HG03342 (cell line): ENCODE measurements at regions not wholly inside any gene's neighbourhood (a gene's known extent, or its start where the extent isn't known, plus 50 kb on each side); places are given as distances from the start of the nearest gene placed in this dataset.

Experiments used
- ATAC-seq: cut with Tn5 transposase; IDR thresholded peaks from one replicate; pipeline ENCODE4 v1.9.1; 2021; ENCODE audit warnings: mild to moderate bottlenecking, moderate library complexity; ENCODE audit not compliant: unreplicated experiment

GRCh38 chr7:12741951-12742575, 54.6 kb downstream of the ARL4A start:
- no peak for ATAC-seq

GRCh38 chr7:12746211-12746610, 58.8 kb downstream of the ARL4A start:
- ATAC-seq, result no peak

DNA sequence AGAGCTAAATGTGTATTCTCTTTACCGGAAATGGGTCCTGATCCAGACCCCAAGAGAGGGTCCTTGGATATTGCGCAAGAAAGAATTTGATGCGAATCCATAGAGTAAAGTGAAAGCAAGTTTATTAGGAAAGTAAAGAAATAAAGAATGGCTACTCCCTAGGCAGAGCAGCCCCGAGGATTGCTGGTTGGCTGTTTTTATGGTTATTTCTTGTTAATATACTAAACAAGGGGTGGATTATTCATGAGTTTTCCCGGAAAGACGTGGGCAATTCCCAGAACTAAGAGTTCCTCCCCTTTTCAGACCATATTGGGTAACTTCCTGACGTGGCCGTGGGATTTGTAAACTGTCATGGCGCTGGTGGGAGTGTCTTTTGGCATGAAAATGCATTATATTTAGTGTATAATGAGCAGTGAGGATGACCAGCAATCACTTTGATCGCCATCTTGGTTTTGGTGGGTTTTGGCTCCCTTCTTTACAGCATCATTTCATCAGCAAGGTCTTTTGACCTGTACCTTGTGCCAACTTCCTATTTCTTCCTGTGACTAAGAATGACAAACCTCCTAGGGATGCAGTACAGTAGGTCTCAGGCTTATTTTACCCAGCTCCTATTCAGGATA, 60.4 kb downstream of the ARL4A start:
- no peak for ATAC-seq

DNA sequence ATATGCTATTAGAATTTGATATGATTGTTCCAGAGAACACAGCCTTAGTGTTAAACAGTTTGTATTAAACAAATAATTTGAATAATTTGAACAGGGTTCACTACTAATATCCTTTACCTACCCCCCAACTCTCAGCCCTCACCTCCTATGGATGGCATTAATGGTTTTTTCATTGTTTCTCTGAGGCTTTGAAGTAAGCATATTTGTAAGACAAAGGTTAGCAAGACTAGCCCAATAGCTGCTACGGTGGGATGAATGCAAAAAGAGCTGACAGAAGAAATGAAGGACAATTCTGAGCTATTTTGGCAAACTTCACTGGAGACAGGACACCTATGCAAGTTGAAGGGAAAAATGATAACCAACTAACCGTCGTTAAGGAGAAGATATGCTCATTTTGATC, 61.6 kb downstream of the ARL4A start:
- no peak for ATAC-seq

DNA sequence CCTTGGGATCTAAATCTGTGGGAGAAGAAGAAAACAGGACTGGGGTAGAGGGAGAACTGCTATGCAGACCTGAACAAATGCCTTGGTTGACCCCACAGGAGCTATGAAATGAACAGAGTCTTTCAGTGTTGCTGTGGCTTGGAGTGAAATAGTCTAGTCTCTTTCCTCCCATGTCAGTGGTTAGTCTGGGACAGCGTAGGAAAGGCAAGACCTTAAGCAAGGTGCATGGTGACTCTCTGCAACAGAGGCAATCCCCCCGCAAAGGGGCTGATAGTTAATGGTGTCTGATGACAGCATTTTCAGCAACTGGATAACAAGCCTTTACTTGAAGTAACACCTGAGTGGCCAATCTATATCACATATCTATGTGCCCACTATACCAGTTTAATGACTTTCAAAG, 62.3 kb downstream of the ARL4A start:
- ATAC-seq, result no peak

DNA sequence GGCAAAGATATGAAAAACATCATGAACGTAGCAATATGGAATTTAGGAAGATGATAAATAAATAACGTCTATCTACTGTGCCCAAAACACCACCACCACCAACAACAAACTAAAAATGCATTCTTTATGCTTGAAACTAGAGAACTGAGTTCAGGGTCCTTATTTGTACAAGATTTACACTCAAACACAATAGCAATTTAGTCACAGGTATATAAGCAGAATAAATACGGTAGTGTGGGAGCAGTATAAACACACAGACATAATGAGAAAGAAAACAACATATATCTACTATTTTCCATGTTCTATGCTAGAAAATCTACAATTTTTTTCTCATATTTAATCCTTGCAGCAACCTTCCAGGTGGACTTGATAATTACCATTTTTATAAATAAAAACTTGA, 64.3 kb downstream of the ARL4A start:
- ATAC-seq, result no peak

DNA sequence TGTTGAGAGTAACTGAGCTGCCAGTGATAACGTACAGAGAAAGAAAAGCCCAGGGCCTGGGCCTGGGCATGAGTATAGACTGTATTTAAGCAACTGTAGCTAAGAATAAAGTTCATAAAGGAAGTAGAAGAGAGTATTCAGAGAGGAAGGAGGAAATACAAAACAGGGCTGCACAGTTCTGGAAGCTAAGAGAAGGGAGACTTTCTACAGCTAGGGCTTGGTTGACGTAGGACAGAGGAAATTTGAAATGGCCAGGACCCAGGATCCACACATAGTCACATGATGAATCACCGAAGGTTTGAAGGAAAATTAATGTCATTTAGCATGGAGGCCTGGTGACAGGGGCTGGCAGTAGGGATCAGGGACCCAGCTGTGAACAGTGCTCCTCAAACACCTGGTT, 66.7 kb downstream of the ARL4A start:
- no peak for ATAC-seq

DNA sequence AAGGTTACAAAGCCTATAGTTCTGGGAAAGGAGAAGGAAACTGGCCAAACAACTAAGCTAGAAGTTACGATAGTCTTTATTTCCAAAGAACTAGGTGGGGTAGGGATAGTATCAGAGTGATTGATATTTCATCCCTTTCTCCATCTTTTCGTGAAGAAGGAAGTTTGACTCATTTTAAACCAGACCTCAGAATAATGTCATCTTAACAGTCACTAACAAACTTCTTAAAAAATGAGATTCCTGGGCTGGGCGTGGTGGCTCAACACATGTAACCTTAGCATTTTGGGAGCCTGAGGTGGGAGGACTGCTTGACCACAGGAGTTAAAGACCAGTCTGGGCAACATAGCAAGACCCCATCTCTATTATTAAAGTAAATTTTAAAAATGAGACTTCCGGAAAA, 69.4 kb downstream of the ARL4A start:
- ATAC-seq, result no peak

- no peak for ATAC-seq
Measured at GRCh38 chr7:12757443-12757842, 70.0 kb downstream of the ARL4A start.

DNA sequence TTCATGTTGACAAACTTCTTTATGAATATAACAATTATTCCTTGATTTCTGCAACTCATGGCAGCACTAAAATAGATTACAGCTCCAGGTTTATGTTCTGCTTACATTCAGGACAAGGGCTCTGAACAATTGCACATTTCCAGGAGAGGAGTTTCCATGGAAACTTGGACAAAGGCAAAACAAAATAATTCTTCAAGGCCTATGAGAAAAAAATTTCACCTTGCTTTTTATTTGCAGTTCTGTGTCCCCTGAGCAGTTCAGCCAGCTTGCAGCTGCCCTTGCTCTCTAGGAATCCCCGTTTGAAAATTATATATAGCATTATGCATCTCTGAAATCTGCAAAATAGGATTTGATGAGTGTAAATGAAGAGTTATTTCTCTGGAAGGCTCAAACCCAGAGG, 71.7 kb downstream of the ARL4A start:
- no peak for ATAC-seq

DNA sequence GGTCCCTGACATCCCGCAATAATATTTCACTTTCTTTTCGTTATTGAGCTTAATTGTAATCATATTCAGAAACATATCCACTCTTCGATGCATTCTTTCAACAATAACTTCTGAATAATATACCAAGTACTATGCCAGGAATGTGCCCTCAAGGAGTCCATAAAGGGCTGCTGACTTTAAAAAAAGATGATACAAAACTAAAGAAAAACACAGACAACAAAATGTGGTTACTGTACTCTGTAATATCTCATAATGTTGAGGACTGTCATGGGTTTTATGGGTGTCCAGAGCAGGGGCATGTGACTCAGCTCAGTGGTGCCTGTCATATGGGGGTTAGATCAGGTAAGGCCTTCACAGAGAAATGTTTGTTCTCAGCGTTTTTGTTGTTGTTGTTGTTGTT, 73.7 kb downstream of the ARL4A start:
- ATAC-seq, result no peak

DNA sequence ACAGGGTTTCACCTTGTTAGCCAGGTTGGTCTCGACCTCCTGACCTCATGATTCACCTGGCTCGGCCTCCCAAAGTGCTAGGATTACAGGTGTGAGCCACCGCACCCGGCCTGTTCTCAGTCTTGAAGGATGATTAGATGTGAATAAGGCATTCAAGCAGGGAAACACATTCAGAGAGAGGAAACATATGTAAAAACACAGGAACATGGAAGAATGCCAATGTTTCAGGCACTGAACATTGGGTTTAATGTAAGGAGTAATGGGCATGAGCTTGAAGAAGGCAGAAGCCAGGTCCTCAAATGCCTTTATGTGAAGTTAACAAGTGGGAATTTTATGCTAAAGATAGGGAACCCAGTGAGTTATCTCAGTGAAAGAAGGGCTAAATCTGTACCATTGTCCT, 74.3 kb downstream of the ARL4A start:
- ATAC-seq, result no peak

DNA sequence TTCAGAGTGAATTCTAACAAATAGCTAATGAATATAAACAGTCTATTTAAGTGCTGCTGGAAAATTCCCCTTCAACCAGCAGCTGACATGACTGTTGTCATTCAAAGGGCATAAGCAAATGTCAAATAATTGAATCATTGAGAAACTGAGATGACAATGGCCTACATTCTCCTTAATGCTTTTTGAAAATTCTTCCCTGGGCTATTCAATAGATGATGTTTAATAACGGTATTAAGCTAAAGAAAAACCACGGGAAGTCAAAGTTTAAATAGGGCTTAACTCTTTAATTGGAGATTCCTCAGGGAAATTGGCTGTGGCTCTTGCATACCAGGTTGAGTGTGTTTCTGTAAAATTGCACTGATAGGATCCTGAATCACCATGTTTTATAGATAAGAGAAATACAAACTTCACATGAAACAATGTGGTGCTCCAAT, 77.0 kb downstream of the ARL4A start:
- no peak for ATAC-seq

DNA sequence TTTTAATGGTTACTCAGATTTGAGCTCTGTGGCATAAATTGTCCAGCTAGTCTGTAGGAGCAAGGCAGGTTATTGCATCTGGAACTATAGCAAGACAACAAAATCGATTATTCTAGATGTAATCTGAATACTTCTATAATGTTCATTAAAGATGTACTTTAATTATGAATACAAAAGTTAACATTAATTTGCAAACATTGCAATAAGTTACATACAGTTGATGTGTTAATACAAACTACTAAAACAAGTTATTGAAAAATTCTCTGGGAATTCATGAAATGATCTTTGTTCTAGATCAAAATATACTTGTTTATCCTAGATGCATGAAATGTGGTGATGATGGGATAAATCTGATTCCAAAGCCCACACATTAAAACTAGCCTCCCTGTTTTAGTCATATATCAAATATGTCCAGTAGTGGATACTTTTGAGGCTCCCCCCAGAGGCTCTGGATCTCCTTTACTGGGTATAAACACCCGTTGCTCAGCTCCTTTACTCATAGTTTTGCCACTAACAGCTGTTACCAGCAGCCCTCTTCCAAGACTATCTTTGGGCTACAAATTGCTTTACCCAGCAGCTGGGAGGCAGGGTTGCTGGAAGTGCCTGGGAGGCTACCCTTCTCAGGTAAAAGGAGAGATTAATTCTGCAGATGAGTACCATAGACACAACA, 78.1 kb downstream of the ARL4A start:
- no peak for ATAC-seq

DNA sequence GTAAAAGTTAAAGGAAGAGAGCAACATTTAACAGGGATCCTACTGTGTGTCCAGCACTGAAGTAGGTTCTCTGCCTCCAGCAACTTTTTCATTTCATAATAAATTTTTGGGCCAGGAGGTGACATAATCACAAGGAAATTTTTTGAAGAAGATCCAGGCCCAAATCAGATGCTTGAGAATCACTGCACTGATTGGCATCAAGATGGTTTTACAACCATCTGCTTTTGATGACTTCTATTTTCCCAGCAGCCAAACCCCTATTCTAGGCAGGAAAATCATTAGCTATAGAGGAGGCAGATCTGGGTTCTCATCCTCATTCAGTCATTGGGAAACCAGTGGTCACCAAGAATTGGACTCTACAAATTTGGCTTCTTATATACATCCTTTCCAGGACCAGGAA, 79.0 kb downstream of the ARL4A start:
- ATAC-seq, result no peak

DNA sequence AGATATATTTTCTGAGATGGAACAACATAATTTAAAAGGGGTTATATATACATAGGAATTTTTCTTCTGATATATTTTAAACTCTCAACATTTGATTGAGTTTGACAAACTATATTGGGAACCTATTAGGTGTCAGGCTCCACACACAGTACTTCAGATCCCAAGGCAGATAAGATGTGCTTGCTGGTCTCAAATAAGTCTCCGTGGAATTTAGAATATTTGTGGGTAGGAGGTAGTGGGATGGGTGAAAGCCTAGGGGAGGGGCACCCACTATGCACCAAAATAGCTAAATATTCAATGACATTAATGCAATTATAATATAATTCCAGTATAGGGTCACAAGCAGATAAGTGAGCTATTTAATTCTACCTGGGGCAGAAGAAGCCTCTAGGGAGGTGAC, 81.5 kb downstream of the ARL4A start:
- ATAC-seq, result no peak

- no peak for ATAC-seq
Measured at GRCh38 chr7:12769444-12769843, 82.0 kb downstream of the ARL4A start.

GRCh38 chr7:12770227-12770975, 83.0 kb downstream of the ARL4A start:
- ATAC-seq, result no peak

GRCh38 chr7:12771378-12771877, 84.0 kb downstream of the ARL4A start:
- no peak for ATAC-seq

DNA sequence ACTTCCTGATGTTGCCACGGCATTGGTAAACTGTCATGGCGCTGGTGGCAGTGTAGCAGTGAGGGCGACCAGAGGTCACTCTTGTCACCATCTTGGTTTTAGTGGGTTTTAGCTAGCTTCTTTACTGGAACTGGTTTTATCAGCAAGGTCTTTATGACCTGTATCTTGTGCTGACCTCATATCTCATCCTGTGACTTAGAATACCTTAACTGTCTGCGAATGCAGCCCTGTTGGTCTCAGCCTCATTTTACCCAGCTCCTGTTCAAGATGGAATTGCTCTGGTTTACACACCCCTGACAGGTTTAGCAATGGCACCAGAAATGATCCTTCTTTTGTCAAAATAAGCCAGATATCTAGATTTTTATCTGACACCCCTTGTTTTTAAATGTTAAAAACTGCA, 85.3 kb downstream of the ARL4A start:
- no peak for ATAC-seq

- ATAC-seq, result no peak
Measured at GRCh38 chr7:12777257-12777656, 89.8 kb downstream of the ARL4A start.

DNA sequence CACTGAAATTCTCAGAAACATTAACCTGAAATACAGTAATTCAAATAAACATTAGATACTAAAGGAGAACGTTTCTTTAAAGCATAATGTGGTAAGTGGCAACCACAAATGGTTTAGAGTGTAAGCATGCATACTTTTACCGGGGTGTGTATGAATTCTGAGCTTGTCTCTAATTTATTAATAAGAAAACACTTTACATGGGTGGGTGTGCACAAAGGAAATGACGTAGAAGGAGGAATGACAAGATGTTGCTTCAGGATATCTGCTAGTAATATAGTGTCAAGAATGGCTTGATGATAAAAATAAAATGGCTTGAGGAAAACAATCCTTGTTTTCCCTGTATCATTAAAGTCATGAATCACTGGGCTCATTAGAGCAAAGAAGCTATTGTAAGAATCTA, 92.5 kb downstream of the ARL4A start:
- no peak for ATAC-seq
